ENCODE measurements at regions not wholly inside any gene's neighbourhood (a gene's known extent, or its start where the extent isn't known, plus 50 kb on each side); places are given as distances from the start of the nearest gene placed in this dataset.

- no peaks in the 10 kb centered on the region for H3K36me3 ChIP-seq (ENCODE audit: low read depth, missing control alignments)
- intact Hi-C loops (cut with DNase I; ENCODE audit: low total_unique reads) = no loop called here
- no peak for TF ChIP-seq CTCF (IDR thresholded peaks at IDR 0.05)
- no peak for TF ChIP-seq POLR2A (IDR thresholded peaks at IDR 0.05)
- H3K27me3 ChIP-seq = no peaks in the 10 kb centered on the region
- no peak overlapping the region for H3K4me3 ChIP-seq
- 38 to 43% methylated on average over 1 of the region's 1 CpG for WGBS, 2 donors
- no peaks in the 10 kb centered on the region for H3K4me1 ChIP-seq
- no peaks in the 10 kb centered on the region for H3K9me3 ChIP-seq
- H3K27ac ChIP-seq = no peak overlapping the region
- no peak for DNase-seq
These were observed 137.0 kb downstream of the FOXA2 start for GRCh38 chr20:22447447-22447778.

- Histone ChIP-seq H3K9me3 (no peaks in the 10 kb centered on the region), H3K27ac (no peak overlapping the region), H3K4me1 (no peaks in the 10 kb centered on the region), H3K4me3 (no peak overlapping the region), H3K36me3 (ENCODE audit: low read depth, missing control alignments) (no peaks in the 10 kb centered on the region), H3K27me3 (no peaks in the 10 kb centered on the region)
- intact Hi-C loops (cut with DNase I; ENCODE audit: low total_unique reads) = no loop called here
- no peak for TF ChIP-seq POLR2A (IDR thresholded peaks at IDR 0.05)
- TF ChIP-seq CTCF (IDR thresholded peaks at IDR 0.05) = no peak
- no peak for DNase-seq
- 74 to 83% methylated on average over 5 of the region's 5 CpGs for WGBS, 2 donors
These were observed 137.5 kb downstream of the FOXA2 start for GRCh38 chr20:22446613-22447446.

GRCh38 chr20:22442318-22442717 lies 142.1 kb downstream of the FOXA2 start:
- Histone ChIP-seq H3K36me3 (ENCODE audit: low read depth, missing control alignments) (no peaks in the 10 kb centered on the region), H3K4me1 (no peaks in the 10 kb centered on the region), H3K27ac (no peak overlapping the region), H3K4me3 (no peak overlapping the region), H3K27me3 (no peaks in the 10 kb centered on the region), H3K9me3 (no peaks in the 10 kb centered on the region)
- 45 to 79% methylated on average over 7 of the region's 7 CpGs for WGBS, 2 donors
- no peak for TF ChIP-seq POLR2A (IDR thresholded peaks at IDR 0.05)
- TF ChIP-seq CTCF (IDR thresholded peaks at IDR 0.05) = no peak
- intact Hi-C loops (cut with DNase I; ENCODE audit: low total_unique reads) = no loop called here
- no peak for DNase-seq

- Histone ChIP-seq H3K4me1 (no peaks in the 10 kb centered on the region), H3K9me3 (no peaks in the 10 kb centered on the region), H3K4me3 (no peak overlapping the region), H3K27ac (no peak overlapping the region), H3K27me3 (no peaks in the 10 kb centered on the region), H3K36me3 (ENCODE audit: low read depth, missing control alignments) (no peaks in the 10 kb centered on the region)
- no peak for DNase-seq
- TF ChIP-seq POLR2A (IDR thresholded peaks at IDR 0.05) (no peak), CTCF (IDR thresholded peaks at IDR 0.05) (no peak)
- intact Hi-C loops (cut with DNase I; ENCODE audit: low total_unique reads) = no loop called here
- WGBS, 2 donors = 82 to 85% methylated on average over 3 to 4 of the region's 4 CpGs
These were observed 145.4 kb downstream of the FOXA2 start for GRCh38 chr20:22438926-22439325.

- H3K27ac ChIP-seq = no peak overlapping the region
- H3K9me3 ChIP-seq = no peaks in the 10 kb centered on the region
- DNase-seq = no peak
- intact Hi-C loops (cut with DNase I; ENCODE audit: low total_unique reads) = no loop called here
- TF ChIP-seq POLR2A (IDR thresholded peaks at IDR 0.05) (no peak), CTCF (IDR thresholded peaks at IDR 0.05) (no peak)
- H3K4me1 ChIP-seq = no peaks in the 10 kb centered on the region
- WGBS, 2 donors = 76 to 83% methylated on average over 6 of the region's 6 CpGs
- no peak overlapping the region for H3K4me3 ChIP-seq
- H3K36me3 ChIP-seq (ENCODE audit: low read depth, missing control alignments) = no peaks in the 10 kb centered on the region
- H3K27me3 ChIP-seq = no peaks in the 10 kb centered on the region
These were observed 146.0 kb downstream of the FOXA2 start for GRCh38 chr20:22438346-22438745.

Measured in testis (tissue), 2 donors.